Endothelial cell (in vitro differentiated cells): ENCODE measurements at regions not wholly inside any gene's neighbourhood (a gene's known extent, or its start where the extent isn't known, plus 50 kb on each side); places are given as distances from the start of the nearest gene placed in this dataset.

Experiments
- DNase-seq: peaks from one replicate; pipeline ENCODE4 v3.0.0; 2021; ENCODE audit warnings: low spot score
- H3K27ac Mint-ChIP-seq: one replicate; pipeline ENCODE4 v1.8.0; 2021; ENCODE audit warnings: mixed read lengths, inconsistent platforms; ENCODE audit not compliant: unreplicated experiment
- H3K27me3 Mint-ChIP-seq: one replicate; pipeline ENCODE4 v1.8.0; 2021; ENCODE audit warnings: mild to moderate bottlenecking, moderate library complexity, mixed read lengths, inconsistent platforms; ENCODE audit not compliant: unreplicated experiment
- H3K36me3 Mint-ChIP-seq: one replicate; pipeline ENCODE4 v1.8.0; 2021; ENCODE audit warnings: mild to moderate bottlenecking, low read depth, mixed read lengths, inconsistent platforms; ENCODE audit not compliant: unreplicated experiment
- H3K4me1 Mint-ChIP-seq: one replicate; pipeline ENCODE4 v1.8.0; 2021; ENCODE audit warnings: mild to moderate bottlenecking, mixed read lengths, inconsistent platforms; ENCODE audit not compliant: unreplicated experiment
- H3K4me3 Mint-ChIP-seq: one replicate; pipeline ENCODE4 v1.8.0; 2021; ENCODE audit warnings: mild to moderate bottlenecking, mixed read lengths, inconsistent platforms; ENCODE audit not compliant: unreplicated experiment
- H3K9me3 Mint-ChIP-seq: one replicate; pipeline ENCODE4 v1.8.0; 2021; ENCODE audit warnings: mixed read lengths, inconsistent platforms; ENCODE audit not compliant: unreplicated experiment
- TF ChIP-seq, protein P1 (sequence below): fragments of 200-600 bp; sonication (generic); IDR thresholded peaks from one replicate; pipeline ENCODE4 v1.5.0; 2021; ENCODE audit warnings: antibody characterized with exemption; ENCODE audit not compliant: unreplicated experiment

DNA sequence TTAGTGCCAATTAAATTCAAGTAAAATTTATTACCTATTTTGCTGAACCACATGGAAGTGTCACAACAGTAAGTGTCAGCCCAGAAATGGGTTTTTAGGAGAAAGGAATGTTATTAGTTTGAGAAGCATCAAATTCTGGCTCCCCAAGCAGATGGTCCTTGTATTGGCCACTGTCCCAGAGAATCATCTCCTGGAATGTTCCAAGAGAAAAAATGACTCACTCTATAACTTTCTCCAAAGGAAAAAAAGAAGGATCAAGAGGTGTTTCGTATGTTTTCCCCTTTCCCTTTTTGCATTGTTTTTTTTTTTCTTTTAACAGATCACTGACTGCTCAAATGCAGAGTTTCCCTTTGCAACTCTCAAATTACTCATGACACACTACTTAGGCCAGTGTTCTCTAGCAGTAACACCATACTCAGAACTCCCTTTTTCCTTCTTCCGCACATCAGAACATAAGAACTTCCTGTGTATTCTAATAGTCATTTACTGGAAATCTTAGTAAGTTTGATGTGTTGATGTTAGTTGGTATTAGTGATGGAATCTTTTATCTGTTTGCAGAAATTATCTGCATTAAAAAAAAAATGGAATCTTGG is 390.3 kb downstream of the GPD2 start:
- Mint-ChIP-seq H3K27ac (no peak overlapping the region), H3K4me3 (no peak overlapping the region), H3K4me1 (no peaks in the 10 kb centered on the region), H3K27me3 (no peaks in the 10 kb centered on the region), H3K9me3 (no peaks in the 10 kb centered on the region), H3K36me3 (no peaks in the 10 kb centered on the region)
- TF ChIP-seq, protein P1, sequence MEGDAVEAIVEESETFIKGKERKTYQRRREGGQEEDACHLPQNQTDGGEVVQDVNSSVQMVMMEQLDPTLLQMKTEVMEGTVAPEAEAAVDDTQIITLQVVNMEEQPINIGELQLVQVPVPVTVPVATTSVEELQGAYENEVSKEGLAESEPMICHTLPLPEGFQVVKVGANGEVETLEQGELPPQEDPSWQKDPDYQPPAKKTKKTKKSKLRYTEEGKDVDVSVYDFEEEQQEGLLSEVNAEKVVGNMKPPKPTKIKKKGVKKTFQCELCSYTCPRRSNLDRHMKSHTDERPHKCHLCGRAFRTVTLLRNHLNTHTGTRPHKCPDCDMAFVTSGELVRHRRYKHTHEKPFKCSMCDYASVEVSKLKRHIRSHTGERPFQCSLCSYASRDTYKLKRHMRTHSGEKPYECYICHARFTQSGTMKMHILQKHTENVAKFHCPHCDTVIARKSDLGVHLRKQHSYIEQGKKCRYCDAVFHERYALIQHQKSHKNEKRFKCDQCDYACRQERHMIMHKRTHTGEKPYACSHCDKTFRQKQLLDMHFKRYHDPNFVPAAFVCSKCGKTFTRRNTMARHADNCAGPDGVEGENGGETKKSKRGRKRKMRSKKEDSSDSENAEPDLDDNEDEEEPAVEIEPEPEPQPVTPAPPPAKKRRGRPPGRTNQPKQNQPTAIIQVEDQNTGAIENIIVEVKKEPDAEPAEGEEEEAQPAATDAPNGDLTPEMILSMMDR: no peak
- no peak for DNase-seq

- peaks cover 5% of the 10 kb centered on the region for H3K4me1 Mint-ChIP-seq
- no peak for DNase-seq
- no peak overlapping the region for H3K4me3 Mint-ChIP-seq
- TF ChIP-seq, protein P1: no peak
- no peaks in the 10 kb centered on the region for H3K27me3 Mint-ChIP-seq
- no peaks in the 10 kb centered on the region for H3K9me3 Mint-ChIP-seq
- H3K27ac Mint-ChIP-seq: no peak overlapping the region
- H3K36me3 Mint-ChIP-seq: no peaks in the 10 kb centered on the region
These were observed 398.3 kb downstream of the GPD2 start for GRCh38 chr2:156834431-156834830.

DNA sequence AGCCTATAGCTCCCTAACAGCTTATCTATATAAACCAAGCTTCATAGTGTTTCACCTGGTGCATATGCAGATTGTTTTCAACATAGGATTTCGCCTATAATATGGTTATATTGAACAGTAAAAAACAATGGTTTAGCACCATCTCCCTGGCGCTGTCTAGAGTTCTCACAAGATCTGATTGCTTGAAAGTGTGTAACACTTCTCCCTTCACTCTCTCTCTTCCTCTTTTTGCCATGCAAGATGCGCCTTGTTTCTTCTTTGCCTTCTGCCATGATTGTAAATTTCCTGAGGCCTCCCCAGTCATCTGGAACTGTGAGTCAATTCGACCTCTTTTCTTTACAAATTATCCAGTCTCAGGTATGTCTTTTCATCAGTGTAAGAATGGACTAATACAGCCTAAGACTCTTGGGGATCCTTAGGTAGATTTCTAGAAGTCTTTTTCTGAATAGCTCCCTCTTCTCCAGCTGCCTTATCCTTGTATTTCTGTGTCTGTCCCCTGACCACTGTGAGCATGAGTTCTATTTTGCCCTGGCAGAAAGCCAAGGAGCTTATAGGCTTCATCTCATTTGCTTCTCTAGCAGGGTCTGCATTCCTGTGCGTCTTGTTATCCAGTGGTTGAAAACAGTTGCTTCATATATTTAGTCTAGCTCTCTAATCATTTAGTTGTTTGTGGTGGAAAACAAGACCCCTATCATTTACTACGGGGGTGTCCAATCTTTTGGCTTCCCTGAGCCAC is 401.6 kb downstream of the GPD2 start:
- no peaks in the 10 kb centered on the region for H3K36me3 Mint-ChIP-seq
- no peaks in the 10 kb centered on the region for H3K9me3 Mint-ChIP-seq
- TF ChIP-seq, protein P1: no peak
- H3K4me3 Mint-ChIP-seq: no peak overlapping the region
- no peak overlapping the region for H3K27ac Mint-ChIP-seq
- H3K27me3 Mint-ChIP-seq: no peaks in the 10 kb centered on the region
- DNase-seq: no peak
- H3K4me1 Mint-ChIP-seq: peaks cover 5% of the 10 kb centered on the region

- no peak for DNase-seq
- no peak overlapping the region for H3K4me3 Mint-ChIP-seq
These were observed 405.1 kb downstream of the GPD2 start for GRCh38 chr2:156841321-156841720.

More at GRCh38 chr2:156841321-156841720, 405.1 kb downstream of the GPD2 start:
- Mint-ChIP-seq H3K36me3 (no peaks in the 10 kb centered on the region), H3K9me3 (no peaks in the 10 kb centered on the region), H3K4me1 (peaks cover 5% of the 10 kb centered on the region), H3K27me3 (no peaks in the 10 kb centered on the region), H3K27ac (no peak overlapping the region)
- TF ChIP-seq, protein P1: no peak
